ENCODE measurements at regions not wholly inside any gene's neighbourhood (a gene's known extent, or its start where the extent isn't known, plus 50 kb on each side); places are given as distances from the start of the nearest gene placed in this dataset.

GRCh38 chr5:100232736-100233135, 302.4 kb upstream of the FAM174A start:
- Histone ChIP-seq H2BK5ac (ENCODE audit: insufficient read length, low read length) (no peak overlapping the region), H3K56ac (ENCODE audit: insufficient read length, low read depth, low read length) (no peak overlapping the region), H3K14ac (ENCODE audit: insufficient read depth, low read length) (no peak overlapping the region), H4K91ac (ENCODE audit: insufficient read length, low read depth, low read length) (no peak overlapping the region), H3K23ac (ENCODE audit: insufficient read length, low read depth, low read length) (no peak overlapping the region), H2BK15ac (ENCODE audit: low read depth, low read length) (no peak overlapping the region), H4K20me1 (ENCODE audit: control insufficient read depth, insufficient read depth, insufficient read length) (no peaks in the 10 kb centered on the region), H3K18ac (ENCODE audit: insufficient read length, low read depth, low read length) (no peak overlapping the region), H3K27ac (ENCODE audit: insufficient read length, low read depth, low read length) (no peak overlapping the region), H3K79me2 (ENCODE audit: insufficient read depth, low read length) (no peaks in the 10 kb centered on the region), H4K5ac (ENCODE audit: insufficient read length, low read depth, low read length) (no peak overlapping the region), H3K4me2 (ENCODE audit: insufficient read depth, insufficient read length, low read length) (no peak overlapping the region), H2AFZ (ENCODE audit: low read length) (no peak overlapping the region), H3T11ph (ENCODE audit: low read length) (no peak overlapping the region), H3K9ac (ENCODE audit: extremely low read depth, insufficient read length, low read length) (no peak overlapping the region), H3K79me1 (ENCODE audit: insufficient read depth, low read depth, low read length, poor library complexity, severe bottlenecking) (no peaks in the 10 kb centered on the region), H3K4ac (ENCODE audit: low read depth, low read length) (no peak overlapping the region), H3K9me3 (ENCODE audit: control insufficient read depth, low read depth, low read length) (no peaks in the 10 kb centered on the region), H2AK5ac (ENCODE audit: insufficient read length, low read length) (no peak overlapping the region), H3K4me1 (ENCODE audit: insufficient read depth, low read length) (no peaks in the 10 kb centered on the region), H4K8ac (replicated peaks; ENCODE audit: insufficient read length, low read depth, low read length) (no peak overlapping the region), H3K27me3 (ENCODE audit: insufficient read depth, low read length) (no peaks in the 10 kb centered on the region), H2BK12ac (ENCODE audit: insufficient read length, low read depth, low read length) (no peak overlapping the region), H3K23me2 (ENCODE audit: insufficient read length, low read depth, low read length, poor library complexity, severe bottlenecking) (no peaks in the 10 kb centered on the region), H2BK20ac (ENCODE audit: low read depth, low read length, poor library complexity, severe bottlenecking) (no peak overlapping the region), H2BK120ac (ENCODE audit: low read depth, low read length, poor library complexity, severe bottlenecking) (no peak overlapping the region)
- H3K27me3 Mint-ChIP-seq (ENCODE audit: low read depth) = no peaks in the 10 kb centered on the region
- no CpG with 5 or more reads among the region's 3 CpGs for WGBS (ENCODE audit: extremely low coverage, insufficient read length, low lambda C conversion rate)
- DNase-seq = no peak
- H3K36me3 Mint-ChIP-seq (ENCODE audit: insufficient read depth in 1 of 3, low read depth in 3 of 3) = no peaks in the 10 kb centered on the region
- peaks cover 13 to 14% of the 10 kb centered on the region in 2 experiments for H3K4me1 Mint-ChIP-seq
- no peak overlapping the region for H3K4me3 Mint-ChIP-seq
- H3K27ac Mint-ChIP-seq = no peak overlapping the region
- no peak for TF ChIP-seq CTCF (conservative IDR thresholded peaks at IDR 0.05)
- H3K9me3 Mint-ChIP-seq = peaks cover 0 to 4% of the 10 kb centered on the region in 2 experiments; a peak in 2 of 5 replicates
